Transverse colon (tissue), 4 donors: ENCODE measurements at regions not wholly inside any gene's neighbourhood (a gene's known extent, or its start where the extent isn't known, plus 50 kb on each side); places are given as distances from the start of the nearest gene placed in this dataset.

Experiments used
- EP300 ChIP-seq: sonication (generic); formaldehyde crosslinking; IDR thresholded peaks from one replicate; pipeline ENCODE4 v1.6.1; 2017; ENCODE audit warnings: antibody characterized with exemption, low read depth
- POLR2A ChIP-seq: fragments of 450-650 bp; IDR thresholded peaks from one replicate; pipeline ENCODE4 v1.6.1; 2016; ENCODE audit warnings: antibody characterized with exemption, mild to moderate bottlenecking, moderate library complexity
- POLR2AphosphoS5 ChIP-seq, 3 donors: sonication (generic); formaldehyde crosslinking; IDR thresholded peaks; one replicate each; pipeline ENCODE4 v1.6.1; 2016; ENCODE audit warnings: antibody characterized with exemption in 3 of 3
- TF ChIP-seq, protein P1 (sequence below), 5 experiments: fragments of 200-600 bp in 3 of 5; fragments of 450-650 bp in 2 of 5; sonication (generic) in 3 of 5; IDR thresholded peaks; 1 replicate in 2 of 5; 2 replicates in 3 of 5; pipeline ENCODE4 v1.5.1; 2016 to 2017; ENCODE audit warnings: antibody characterized with exemption in 5 of 5, inconsistent platforms in 3 of 5, mild to moderate bottlenecking in 2 of 5, moderate library complexity in 1 of 5

GRCh38 chr7:155885167-155886155 lies 73.2 kb upstream of the SHH start:
- TF ChIP-seq, protein P1, sequence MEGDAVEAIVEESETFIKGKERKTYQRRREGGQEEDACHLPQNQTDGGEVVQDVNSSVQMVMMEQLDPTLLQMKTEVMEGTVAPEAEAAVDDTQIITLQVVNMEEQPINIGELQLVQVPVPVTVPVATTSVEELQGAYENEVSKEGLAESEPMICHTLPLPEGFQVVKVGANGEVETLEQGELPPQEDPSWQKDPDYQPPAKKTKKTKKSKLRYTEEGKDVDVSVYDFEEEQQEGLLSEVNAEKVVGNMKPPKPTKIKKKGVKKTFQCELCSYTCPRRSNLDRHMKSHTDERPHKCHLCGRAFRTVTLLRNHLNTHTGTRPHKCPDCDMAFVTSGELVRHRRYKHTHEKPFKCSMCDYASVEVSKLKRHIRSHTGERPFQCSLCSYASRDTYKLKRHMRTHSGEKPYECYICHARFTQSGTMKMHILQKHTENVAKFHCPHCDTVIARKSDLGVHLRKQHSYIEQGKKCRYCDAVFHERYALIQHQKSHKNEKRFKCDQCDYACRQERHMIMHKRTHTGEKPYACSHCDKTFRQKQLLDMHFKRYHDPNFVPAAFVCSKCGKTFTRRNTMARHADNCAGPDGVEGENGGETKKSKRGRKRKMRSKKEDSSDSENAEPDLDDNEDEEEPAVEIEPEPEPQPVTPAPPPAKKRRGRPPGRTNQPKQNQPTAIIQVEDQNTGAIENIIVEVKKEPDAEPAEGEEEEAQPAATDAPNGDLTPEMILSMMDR (IDR thresholded peaks at IDR 0.05) = no peak
- TF ChIP-seq POLR2AphosphoS5 (IDR thresholded peaks at IDR 0.05) = no peak
- TF ChIP-seq EP300 = no peak
- TF ChIP-seq POLR2A = no peak
